GM21381 (cell line): ENCODE measurements at regions not wholly inside any gene's neighbourhood (a gene's known extent, or its start where the extent isn't known, plus 50 kb on each side); places are given as distances from the start of the nearest gene placed in this dataset.
"Not testable (repeated sequence)": the region's sequence is repeated elsewhere in the genome, so short reads cannot be mapped to it uniquely, and the experiment has no call there.

ENCODE experiments used
- ATAC-seq: cut with Tn5 transposase; IDR thresholded peaks from one replicate; pipeline ENCODE4 v1.9.1; 2021; ENCODE audit warnings: mild to moderate bottlenecking, moderate library complexity; ENCODE audit not compliant: unreplicated experiment

- no peak for ATAC-seq
These were observed 265.9 kb upstream of the CDYL start for GRCh38 chr6:4510317-4510716.

GRCh38 chr6:4509506-4509905 is 266.7 kb upstream of the CDYL start:
- ATAC-seq = no peak

- no peak for ATAC-seq
These were observed 269.4 kb upstream of the CDYL start for GRCh38 chr6:4506792-4507191.

- no peak for ATAC-seq
These were observed 270.0 kb upstream of the CDYL start for GRCh38 chr6:4506223-4506622.

- no peak for ATAC-seq
These were observed 271.5 kb upstream of the CDYL start for GRCh38 chr6:4504700-4505099.

- ATAC-seq = no peak
These were observed 272.5 kb upstream of the CDYL start for GRCh38 chr6:4503700-4504099.

- no peak for ATAC-seq
These were observed 279.9 kb upstream of the CDYL start for GRCh38 chr6:4496284-4496683.

- no peak for ATAC-seq
These were observed 284.5 kb upstream of the CDYL start for GRCh38 chr6:4491501-4492260.

- ATAC-seq = no peak
These were observed 286.7 kb upstream of the CDYL start for GRCh38 chr6:4489538-4489937.

- ATAC-seq = no peak
These were observed 287.8 kb upstream of the CDYL start for GRCh38 chr6:4488389-4488788.

- ATAC-seq = no peak
These were observed 288.7 kb upstream of the CDYL start for GRCh38 chr6:4487538-4487937.

GRCh38 chr6:4486568-4487315 is 289.5 kb upstream of the CDYL start:
- ATAC-seq = no peak

- no peak for ATAC-seq
These were observed 290.5 kb upstream of the CDYL start for GRCh38 chr6:4485735-4486134.

- no peak for ATAC-seq
These were observed 293.7 kb upstream of the CDYL start for GRCh38 chr6:4482461-4482860.

GRCh38 chr6:4480788-4481735 is 295.1 kb upstream of the CDYL start:
- ATAC-seq = no peak

GRCh38 chr6:4478098-4478497 is 298.1 kb upstream of the CDYL start:
- ATAC-seq = no peak

- ATAC-seq = no peak
These were observed 301.4 kb upstream of the CDYL start for GRCh38 chr6:4474810-4475209.

GRCh38 chr6:4472969-4473642 is 303.1 kb upstream of the CDYL start:
- ATAC-seq = no peak

- no peak for ATAC-seq
These were observed 304.0 kb upstream of the CDYL start for GRCh38 chr6:4472222-4472621.

GRCh38 chr6:4471515-4471914 is 304.7 kb upstream of the CDYL start:
- not testable (repeated sequence) for ATAC-seq

GRCh38 chr6:4470698-4471210 is 305.4 kb upstream of the CDYL start:
- no peak for ATAC-seq
